Fibroblast of the conjunctiva (primary cell): ENCODE measurements at regions not wholly inside any gene's neighbourhood (a gene's known extent, or its start where the extent isn't known, plus 50 kb on each side); places are given as distances from the start of the nearest gene placed in this dataset.

Experiments used
- DNase-seq: peaks from one replicate; pipeline ENCODE4 v3.0.0-alpha.2; 2010; ENCODE audit warnings: low read depth

GRCh38 chr10:58010073-58010702, 257.5 kb downstream of the IPMK start:
- DNase-seq = no peak

- DNase-seq = no peak
Observed at GRCh38 chr10:58003945-58004344, 263.7 kb downstream of the IPMK start.

DNA sequence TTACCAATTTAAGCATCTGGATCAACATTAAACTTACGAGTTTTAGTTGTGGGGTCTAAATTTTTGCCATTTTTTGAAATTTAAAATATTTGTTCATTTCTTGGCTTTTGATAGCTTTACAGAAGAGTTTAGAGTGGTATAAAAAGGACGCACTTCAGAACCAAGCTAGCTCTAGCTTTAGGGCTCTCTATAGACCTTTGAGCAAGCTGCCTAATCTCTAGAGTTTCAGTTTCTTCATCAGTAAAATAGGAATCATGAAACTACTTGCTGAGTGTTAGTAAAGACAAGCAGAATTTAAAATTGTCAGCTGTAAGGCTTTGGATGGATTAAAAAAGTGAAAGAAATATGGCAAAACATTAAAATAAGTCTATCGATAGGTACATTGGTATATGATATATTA, 266.5 kb downstream of the IPMK start:
- no peak for DNase-seq

DNA sequence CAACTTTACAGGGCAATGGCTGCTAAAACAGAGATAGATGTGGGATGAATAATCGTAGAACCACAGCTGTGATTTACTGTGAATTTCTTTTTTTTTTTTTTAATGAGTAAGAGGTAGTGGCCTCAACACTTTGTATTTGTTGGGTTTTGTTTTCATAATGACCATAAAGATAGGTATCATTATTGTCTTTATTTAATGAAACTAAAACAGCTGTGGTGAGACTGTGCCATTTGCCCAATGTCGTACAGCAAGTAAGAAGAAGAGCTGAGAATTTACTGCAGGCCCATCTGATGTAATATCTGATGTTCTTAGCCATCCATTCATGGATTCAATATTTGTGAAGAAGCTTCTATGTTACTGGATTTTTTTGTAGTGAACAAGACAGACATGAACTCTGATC, 271.2 kb downstream of the IPMK start:
- DNase-seq = no peak

- no peak for DNase-seq
Observed at GRCh38 chr10:57993302-57993701, 274.4 kb downstream of the IPMK start.

GRCh38 chr10:57992321-57993077, 275.2 kb downstream of the IPMK start:
- DNase-seq = no peak

DNA sequence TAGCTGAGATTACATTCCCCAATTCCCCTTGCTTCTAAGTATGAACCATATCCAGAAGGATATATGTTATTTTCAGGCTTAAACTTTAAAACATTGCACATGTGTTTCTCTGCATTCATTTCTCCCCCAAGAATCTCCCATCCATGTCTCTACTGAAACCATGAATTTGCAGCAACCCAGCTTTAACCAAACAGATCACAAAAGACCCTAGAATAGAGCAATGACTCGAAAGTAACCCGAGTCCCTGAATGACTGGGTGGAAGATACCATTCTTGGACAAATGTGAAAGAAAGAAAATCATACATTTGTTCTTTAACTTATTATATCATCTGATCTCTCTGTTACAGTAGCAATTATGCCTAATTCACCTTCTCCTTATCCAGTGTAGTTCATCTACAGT, 278.7 kb downstream of the IPMK start:
- no peak for DNase-seq

DNA sequence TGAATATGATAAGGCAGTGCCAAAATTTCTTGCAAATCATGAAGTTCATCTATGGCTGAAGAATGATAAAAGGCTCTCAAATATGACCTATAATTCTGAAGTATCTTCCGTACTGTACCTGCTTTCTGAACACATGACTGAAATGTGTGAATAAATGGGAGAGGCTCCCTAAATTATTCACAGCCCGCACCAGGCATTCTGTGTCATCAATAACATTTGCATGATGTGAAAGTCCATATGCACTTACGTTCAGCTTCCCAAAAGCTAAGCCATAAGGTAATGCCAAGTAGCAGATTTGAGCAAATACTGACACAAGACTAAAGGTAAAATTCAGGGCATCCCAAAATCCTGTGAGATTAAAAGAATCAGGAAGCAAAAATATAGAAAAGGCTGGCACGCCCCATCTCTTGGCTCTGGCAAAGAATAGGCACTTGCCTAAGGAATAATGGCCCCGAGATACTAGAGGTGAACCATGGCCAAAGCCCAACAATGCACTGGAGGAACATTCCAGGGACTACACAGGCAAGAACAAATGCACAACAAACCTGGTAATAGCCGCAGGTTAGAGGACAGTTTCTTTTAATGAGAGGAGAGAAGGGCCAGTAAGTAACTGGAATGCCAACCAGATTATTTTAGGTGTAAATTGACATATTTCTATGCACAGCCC, 280.5 kb downstream of the IPMK start:
- no peak for DNase-seq

- DNase-seq = no peak
Observed at GRCh38 chr10:57986422-57986821, 281.3 kb downstream of the IPMK start.

DNA sequence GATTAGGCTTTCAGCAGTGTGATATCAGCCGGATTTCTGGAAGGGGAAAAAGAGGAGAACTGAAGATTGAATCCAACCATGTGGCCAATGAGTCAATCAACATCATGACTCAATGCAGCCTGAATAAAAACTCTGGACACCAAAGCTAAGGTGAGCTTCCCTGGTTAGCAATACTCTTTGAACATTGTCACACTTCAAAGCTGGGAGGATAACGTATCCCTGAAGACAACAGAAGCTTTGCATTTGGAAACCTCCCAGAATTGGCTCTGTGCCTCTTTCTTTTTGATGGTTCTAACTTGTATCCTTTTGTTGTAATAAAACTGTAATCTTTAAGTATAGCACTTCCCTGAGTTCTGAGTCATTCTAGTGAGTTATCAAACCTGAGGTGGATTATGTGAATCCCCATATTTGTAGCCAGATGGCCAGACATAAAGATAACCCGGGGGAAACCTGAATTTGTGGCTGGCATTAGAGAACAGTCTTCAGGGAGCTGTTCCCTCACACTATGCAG, 284.4 kb downstream of the IPMK start:
- DNase-seq = no peak

DNA sequence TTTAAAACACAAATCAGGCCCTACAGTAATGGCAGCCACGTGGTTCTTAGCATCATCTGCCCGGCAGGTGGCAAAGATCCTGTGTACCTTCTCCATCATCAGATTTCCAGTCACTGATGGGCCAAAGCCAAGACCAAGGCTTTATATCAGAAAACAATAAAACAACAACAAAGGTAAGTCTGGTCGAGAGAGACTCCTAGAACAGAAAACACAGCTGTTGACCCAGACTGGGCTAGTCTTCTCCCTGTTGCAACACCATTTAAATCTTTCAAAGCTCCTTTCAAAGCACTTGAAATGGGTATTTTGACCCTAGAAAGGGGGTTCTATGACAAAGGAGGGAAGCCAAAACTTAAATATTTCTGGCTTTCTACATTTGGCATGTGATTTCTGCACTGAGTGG, 285.6 kb downstream of the IPMK start:
- no peak for DNase-seq

- DNase-seq = no peak
Observed at GRCh38 chr10:57979956-57980355, 287.7 kb downstream of the IPMK start.

DNA sequence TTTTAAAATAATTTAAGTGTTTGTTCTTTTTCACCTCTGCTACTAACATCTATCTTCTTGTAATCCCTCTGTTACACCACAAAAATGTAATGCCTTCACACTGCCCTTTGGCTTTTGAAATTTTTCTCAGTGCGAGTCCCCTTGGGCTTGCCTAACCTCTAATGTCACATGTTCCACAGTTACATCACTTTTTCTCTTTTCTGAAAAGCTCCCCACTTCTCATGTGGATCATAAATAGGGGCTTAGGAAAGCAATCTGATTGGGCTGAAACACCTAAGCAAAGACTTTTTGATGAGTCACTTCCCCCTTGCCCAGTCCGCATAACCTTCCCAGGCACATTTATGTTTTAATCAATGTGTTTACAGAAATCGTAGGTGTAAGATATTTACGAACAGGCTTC, 288.2 kb downstream of the IPMK start:
- no peak for DNase-seq

- DNase-seq = no peak
Observed at GRCh38 chr10:57977262-57977661, 290.4 kb downstream of the IPMK start.

- DNase-seq = no peak
Observed at GRCh38 chr10:57973451-57973850, 294.2 kb downstream of the IPMK start.

GRCh38 chr10:57972783-57973182, 294.9 kb downstream of the IPMK start:
- DNase-seq = no peak

DNA sequence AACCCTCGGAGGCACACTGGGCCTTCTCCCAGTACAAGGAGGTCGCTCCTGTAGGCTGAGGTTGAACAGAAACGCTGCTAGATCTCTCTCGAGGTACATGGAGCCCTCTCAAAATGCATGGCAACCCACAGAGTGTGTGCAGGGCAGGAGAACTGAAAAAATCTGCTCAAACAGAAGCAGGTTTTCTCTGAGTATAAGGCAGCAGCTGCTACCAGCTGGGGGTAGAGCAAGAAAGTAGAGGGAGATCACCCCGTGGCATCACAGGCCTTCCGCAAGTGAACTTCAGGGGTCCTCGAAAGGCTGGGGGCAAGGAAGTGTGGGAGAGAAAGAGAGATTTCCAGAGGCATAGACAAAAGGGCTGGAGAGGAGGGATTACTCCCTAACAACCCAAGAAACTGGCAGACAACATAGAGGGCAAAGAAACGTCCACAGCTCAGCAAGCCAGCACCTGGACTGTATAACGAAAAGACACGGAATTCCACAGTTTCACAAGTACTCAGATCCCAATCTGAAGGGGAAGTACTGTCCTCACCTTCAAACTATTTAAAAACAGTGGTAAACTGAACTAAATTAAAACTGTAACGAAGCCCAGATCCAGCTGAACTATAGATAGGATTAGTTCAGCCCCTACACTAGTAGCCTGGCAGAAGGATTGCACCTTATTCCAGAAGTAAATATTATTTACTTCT, 299.2 kb downstream of the IPMK start:
- DNase-seq = no peak

- DNase-seq = no peak
Observed at GRCh38 chr10:57964351-57964750, 303.3 kb downstream of the IPMK start.

- DNase-seq = no peak
Observed at GRCh38 chr10:57963546-57963945, 304.1 kb downstream of the IPMK start.

DNA sequence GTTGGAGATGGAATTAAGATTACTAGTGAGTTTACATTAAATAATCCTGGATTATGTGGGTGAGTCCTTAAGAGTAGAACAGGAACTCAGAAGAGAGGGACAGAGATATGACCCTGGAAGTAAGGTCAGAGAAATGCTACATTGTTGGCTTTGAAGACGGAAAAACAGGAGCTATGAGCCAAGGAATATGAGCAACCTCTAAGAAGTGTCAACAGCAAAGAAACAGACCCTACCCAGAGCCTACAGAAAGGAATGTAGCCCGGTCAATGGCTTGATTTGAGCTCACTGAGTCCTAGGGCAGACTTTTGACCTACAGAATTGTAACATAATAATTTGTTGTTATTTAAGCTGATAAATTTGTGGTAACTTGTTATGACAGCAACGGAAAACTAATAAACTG, 304.9 kb downstream of the IPMK start:
- DNase-seq = no peak

DNA sequence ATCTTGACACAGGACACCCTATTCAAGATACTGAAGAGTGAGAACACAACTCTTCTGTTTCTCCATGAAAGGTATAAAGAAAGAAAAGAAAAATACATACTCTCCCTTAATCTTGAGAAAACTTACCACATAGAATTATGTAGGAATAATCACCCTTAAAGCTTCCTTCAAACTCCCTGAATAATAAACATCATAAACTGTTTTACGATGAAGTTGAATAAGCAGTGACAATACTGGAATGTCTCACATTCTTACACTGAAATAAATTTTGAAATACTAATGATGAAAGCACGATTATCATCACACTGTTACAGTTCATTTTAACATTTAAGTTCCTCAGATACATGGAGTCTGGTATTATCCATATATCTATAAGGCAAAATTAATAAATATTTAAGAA, 306.2 kb downstream of the IPMK start:
- DNase-seq = no peak

GRCh38 chr10:57960406-57960805, 307.3 kb downstream of the IPMK start:
- no peak for DNase-seq
